H9 (cell line): ENCODE measurements at regions not wholly inside any gene's neighbourhood (a gene's known extent, or its start where the extent isn't known, plus 50 kb on each side); places are given as distances from the start of the nearest gene placed in this dataset.

Source experiments
- DNase-seq: peaks from one replicate; pipeline ENCODE4 v3.0.0-alpha.2; 2017
- H2AFZ ChIP-seq: one replicate; pipeline ENCODE4 v1.6.1; 2013; ENCODE audit warnings: mild to moderate bottlenecking, low read length, control low read depth, moderate library complexity
- H2AK5ac ChIP-seq: 2 replicates; pipeline ENCODE4 v1.6.1; 2013; ENCODE audit warnings: low read length, control low read depth, mixed read lengths; ENCODE audit not compliant: insufficient read length
- H2BK120ac ChIP-seq: one replicate; pipeline ENCODE4 v1.6.1; 2013; ENCODE audit warnings: low read depth, mild to moderate bottlenecking, low read length, control low read depth, inconsistent platforms; ENCODE audit not compliant: poor library complexity, severe bottlenecking
- H2BK12ac ChIP-seq: 2 replicates; pipeline ENCODE4 v1.6.1; 2013; ENCODE audit warnings: low read length, control low read depth, mixed read lengths, low read depth; ENCODE audit not compliant: insufficient read length
- H2BK15ac ChIP-seq: 2 replicates; pipeline ENCODE4 v1.6.1; 2013; ENCODE audit warnings: low read depth, low read length, control low read depth
- H2BK20ac ChIP-seq: one replicate; pipeline ENCODE4 v1.6.1; 2013; ENCODE audit warnings: low read depth, mild to moderate bottlenecking, low read length, control low read depth, inconsistent platforms; ENCODE audit not compliant: poor library complexity, severe bottlenecking
- H2BK5ac ChIP-seq: 2 replicates; pipeline ENCODE4 v1.6.1; 2013; ENCODE audit warnings: low read length, control low read depth, mixed read lengths; ENCODE audit not compliant: insufficient read length
- H3K14ac ChIP-seq: 2 replicates; pipeline ENCODE4 v1.6.1; 2013; ENCODE audit warnings: low read length, control low read depth; ENCODE audit not compliant: insufficient read depth
- H3K18ac ChIP-seq: 2 replicates; pipeline ENCODE4 v1.6.1; 2013; ENCODE audit warnings: low read depth, mild to moderate bottlenecking, mixed read lengths, low read length, control low read depth; ENCODE audit not compliant: insufficient read length
- H3K23ac ChIP-seq: 2 replicates; pipeline ENCODE4 v1.6.1; 2013; ENCODE audit warnings: low read length, control low read depth, mixed read lengths, low read depth; ENCODE audit not compliant: insufficient read length
- H3K23me2 ChIP-seq: 2 replicates; pipeline ENCODE4 v1.6.1; 2013; ENCODE audit warnings: low read depth, mild to moderate bottlenecking, mixed read lengths, low read length, control low read depth; ENCODE audit not compliant: insufficient read length, poor library complexity, severe bottlenecking
- H3K27ac ChIP-seq: 2 replicates; pipeline ENCODE4 v1.5.1; 2013; ENCODE audit warnings: low read length, control low read depth, mixed read lengths, low read depth; ENCODE audit not compliant: insufficient read length
- H3K27me3 ChIP-seq: 2 replicates; pipeline ENCODE4 v1.6.1; 2013; ENCODE audit warnings: low read length, control low read depth, inconsistent platforms; ENCODE audit not compliant: insufficient read depth
- H3K4ac ChIP-seq: 2 replicates; pipeline ENCODE4 v1.6.1; 2013; ENCODE audit warnings: low read depth, mild to moderate bottlenecking, control low read depth, inconsistent platforms, low read length, moderate library complexity
- H3K4me1 ChIP-seq: 2 replicates; pipeline ENCODE4 v1.6.1; 2013; ENCODE audit warnings: low read length, control low read depth, inconsistent platforms; ENCODE audit not compliant: insufficient read depth
- H3K4me2 ChIP-seq: 2 replicates; pipeline ENCODE4 v1.6.1; 2013; ENCODE audit warnings: low read length, control low read depth, mixed read lengths; ENCODE audit not compliant: insufficient read length, insufficient read depth
- H3K56ac ChIP-seq: 2 replicates; pipeline ENCODE4 v1.6.1; 2013; ENCODE audit warnings: low read depth, mild to moderate bottlenecking, mixed read lengths, low read length, control low read depth; ENCODE audit not compliant: insufficient read length
- H3K79me1 ChIP-seq: 2 replicates; pipeline ENCODE4 v1.6.1; 2013; ENCODE audit warnings: low read depth, mild to moderate bottlenecking, moderate library complexity, low read length, control low read depth, inconsistent platforms; ENCODE audit not compliant: insufficient read depth, poor library complexity, severe bottlenecking
- H3K79me2 ChIP-seq: 2 replicates; pipeline ENCODE4 v1.6.1; 2013; ENCODE audit warnings: low read length, control low read depth, inconsistent platforms; ENCODE audit not compliant: insufficient read depth
- H3K9ac ChIP-seq: 2 replicates; pipeline ENCODE4 v1.6.1; 2013; ENCODE audit warnings: low read length, control low read depth, mixed read lengths; ENCODE audit not compliant: insufficient read length; ENCODE audit errors: extremely low read depth
- H3K9me3 ChIP-seq: one replicate; pipeline ENCODE4 v1.6.1; 2013; ENCODE audit warnings: low read depth, low read length, inconsistent platforms; ENCODE audit not compliant: control insufficient read depth
- H3T11ph ChIP-seq: one replicate; pipeline ENCODE4 v1.6.1; 2013; ENCODE audit warnings: mild to moderate bottlenecking, low read length, control low read depth, inconsistent platforms
- H4K20me1 ChIP-seq: one replicate; pipeline ENCODE4 v1.6.1; 2013; ENCODE audit not compliant: control insufficient read depth, insufficient read length, insufficient read depth
- H4K5ac ChIP-seq: 2 replicates; pipeline ENCODE4 v1.6.1; 2013; ENCODE audit warnings: low read depth, mild to moderate bottlenecking, mixed read lengths, low read length, control low read depth; ENCODE audit not compliant: insufficient read length
- H4K8ac ChIP-seq: replicated peaks from 2 replicates; pipeline ENCODE4 v1.6.1; 2013; ENCODE audit warnings: low read length, control low read depth, mixed read lengths, low read depth; ENCODE audit not compliant: insufficient read length
- H4K91ac ChIP-seq: 2 replicates; pipeline ENCODE4 v1.6.1; 2013; ENCODE audit warnings: low read depth, mild to moderate bottlenecking, moderate library complexity, mixed read lengths, low read length, control low read depth; ENCODE audit not compliant: insufficient read length
- H3K27ac Mint-ChIP-seq, 3 experiments: 2 replicates in 2 of 3; 3 replicates in 1 of 3; pipeline ENCODE4 v1.8.0; 2020 to 2021; ENCODE audit warnings: mixed read lengths in 3 of 3, mild to moderate bottlenecking in 1 of 3, moderate library complexity in 1 of 3
- H3K27me3 Mint-ChIP-seq: 2 replicates; pipeline ENCODE4 v1.8.0; 2021; ENCODE audit warnings: low read depth, mild to moderate bottlenecking, moderate library complexity, mixed read lengths
- H3K36me3 Mint-ChIP-seq, 3 experiments: 2 replicates in 2 of 3; 3 replicates in 1 of 3; pipeline ENCODE4 v1.8.0; 2020 to 2021; ENCODE audit warnings: low read depth in 3 of 3, mixed read lengths in 3 of 3; ENCODE audit not compliant: insufficient read depth in 1 of 3
- H3K4me1 Mint-ChIP-seq, 2 experiments: 2 replicates each; pipeline ENCODE4 v1.8.0; 2020; ENCODE audit warnings: mixed read lengths in 2 of 2
- H3K4me3 Mint-ChIP-seq, 2 experiments: 2 replicates in 1 of 2; 3 replicates in 1 of 2; pipeline ENCODE4 v1.8.0; 2020 to 2021; ENCODE audit warnings: mild to moderate bottlenecking in 2 of 2, mixed read lengths in 2 of 2, moderate library complexity in 1 of 2
- H3K9me3 Mint-ChIP-seq, 2 experiments: 2 replicates in 1 of 2; 3 replicates in 1 of 2; pipeline ENCODE4 v1.8.0; 2020; ENCODE audit warnings: mild to moderate bottlenecking in 2 of 2, mixed read lengths in 2 of 2, moderate library complexity in 1 of 2
- CTCF ChIP-seq: fragments of 200-600 bp; sonication (generic); conservative IDR thresholded peaks from 3 replicates; pipeline ENCODE4 v1.8.0; 2021; ENCODE audit warnings: antibody characterized with exemption, mild to moderate bottlenecking
- WGBS: extraction: QIAGEN DNeasy Blood & Tissue Kit; methylation state at CpG from one replicate; pipeline ENCODE4 v1.1.7; 2013; ENCODE audit warnings: missing lambda C conversion rate, low lambda C conversion rate, mixed read lengths; ENCODE audit not compliant: insufficient read length; ENCODE audit errors: extremely low coverage; 5-methylcytosine and 5-hydroxymethylcytosine counted together

GRCh38 chr13:80577926-80578670 lies 237.2 kb upstream of the SPRY2 start:
- Histone ChIP-seq H3K23ac (no peak overlapping the region), H4K5ac (no peak overlapping the region), H2BK20ac (no peak overlapping the region), H2AK5ac (no peak overlapping the region), H3T11ph (no peak overlapping the region), H3K4me1 (no peaks in the 10 kb centered on the region), H3K79me1 (no peaks in the 10 kb centered on the region), H3K23me2 (no peaks in the 10 kb centered on the region), H3K4ac (no peak overlapping the region), H3K18ac (no peak overlapping the region), H4K8ac (no peak overlapping the region), H4K20me1 (no peaks in the 10 kb centered on the region), H3K9me3 (no peaks in the 10 kb centered on the region), H2BK5ac (no peak overlapping the region), H2BK12ac (no peak overlapping the region), H3K14ac (no peak overlapping the region), H4K91ac (no peak overlapping the region), H2AFZ (no peak overlapping the region), H3K27ac (no peak overlapping the region), H2BK120ac (no peak overlapping the region), H3K27me3 (no peaks in the 10 kb centered on the region), H2BK15ac (no peak overlapping the region), H3K4me2 (no peak overlapping the region), H3K9ac (no peak overlapping the region), H3K79me2 (no peaks in the 10 kb centered on the region), H3K56ac (no peak overlapping the region)
- peaks cover 24 to 28% of the 10 kb centered on the region in 2 experiments for H3K4me1 Mint-ChIP-seq
- H3K27ac Mint-ChIP-seq = peak overlapping the region in 2 of 3 experiments; percentile 2 to 37; a peak in 2 of 7 replicates
- no peaks in the 10 kb centered on the region for H3K27me3 Mint-ChIP-seq
- peaks cover 20 to 30% of the 10 kb centered on the region in 2 experiments for H3K9me3 Mint-ChIP-seq
- no peak for TF ChIP-seq CTCF
- H3K36me3 Mint-ChIP-seq = peaks cover 4 to 41% (median 14%) of the 10 kb centered on the region in 3 experiments
- DNase-seq = no peak
- WGBS = no CpG with 5 or more reads among the region's 10 CpGs
- no peak overlapping the region for H3K4me3 Mint-ChIP-seq
